ENCODE measurements at regions not wholly inside any gene's neighbourhood (a gene's known extent, or its start where the extent isn't known, plus 50 kb on each side); places are given as distances from the start of the nearest gene placed in this dataset.
"Not testable (repeated sequence)": the region's sequence is repeated elsewhere in the genome, so short reads cannot be mapped to it uniquely, and the experiment has no call there.

- TF ChIP-seq POLR2AphosphoS5 (IDR thresholded peaks at IDR 0.05; ENCODE audit: low read length); CTCF (IDR thresholded peaks at IDR 0.05 in 2 of 3, conservative IDR thresholded peaks at IDR 0.05 in 1 of 3; ENCODE audit: control insufficient read depth in 2 of 3, extremely low read depth in 1 of 3, insufficient read depth in 1 of 3, low read depth in 3 of 3, low read length in 3 of 3); SIN3A (IDR thresholded peaks at IDR 0.05; ENCODE audit: low read depth, low read length); RUNX3 (IDR thresholded peaks at IDR 0.05; ENCODE audit: low read length); KDM1A (IDR thresholded peaks at IDR 0.05; ENCODE audit: borderline replicate concordance); REST (IDR thresholded peaks at IDR 0.05; ENCODE audit: low read depth, low read length); JUNB (IDR thresholded peaks at IDR 0.05); POLR2A (IDR thresholded peaks at IDR 0.05; ENCODE audit: low read depth, low read length); ZNF274 (IDR thresholded peaks at IDR 0.05; ENCODE audit: insufficient read depth, insufficient read length); SIX5 (IDR thresholded peaks at IDR 0.05; ENCODE audit: low read depth, low read length, severe bottlenecking); SKIL (IDR thresholded peaks at IDR 0.05; ENCODE audit: low read depth, poor library complexity, severe bottlenecking); NRF1 (conservative IDR thresholded peaks at IDR 0.05; ENCODE audit: low read depth, low read length): not testable (repeated sequence)
Observed at GRCh38 chr2:34702391-34702790, 1103.3 kb upstream of the FAM98A start.

Measured in GM12878 (cell line).